Osteocyte (in vitro differentiated cells): ENCODE measurements at regions not wholly inside any gene's neighbourhood (a gene's known extent, or its start where the extent isn't known, plus 50 kb on each side); places are given as distances from the start of the nearest gene placed in this dataset.

Experiments
- DNase-seq: peaks from one replicate; pipeline ENCODE4 v3.0.0; 2021; ENCODE audit warnings: mixed read lengths; ENCODE audit not compliant: unreplicated experiment; ENCODE audit errors: extremely low spot score
- H3K27ac Mint-ChIP-seq: one replicate; pipeline ENCODE4 v1.8.0; 2021; ENCODE audit warnings: mild to moderate bottlenecking, mixed read lengths; ENCODE audit not compliant: unreplicated experiment
- H3K27me3 Mint-ChIP-seq: one replicate; pipeline ENCODE4 v1.8.0; 2021; ENCODE audit warnings: mixed read lengths; ENCODE audit not compliant: unreplicated experiment
- H3K36me3 Mint-ChIP-seq: one replicate; pipeline ENCODE4 v1.8.0; 2021; ENCODE audit warnings: mixed read lengths; ENCODE audit not compliant: unreplicated experiment
- H3K4me1 Mint-ChIP-seq: one replicate; pipeline ENCODE4 v1.8.0; 2021; ENCODE audit warnings: mixed read lengths; ENCODE audit not compliant: unreplicated experiment
- H3K4me3 Mint-ChIP-seq: one replicate; pipeline ENCODE4 v1.8.0; 2021; ENCODE audit warnings: mild to moderate bottlenecking, moderate library complexity, mixed read lengths; ENCODE audit not compliant: unreplicated experiment
- H3K9me3 Mint-ChIP-seq: one replicate; pipeline ENCODE4 v1.8.0; 2021; ENCODE audit warnings: mixed read lengths; ENCODE audit not compliant: unreplicated experiment
- CTCF ChIP-seq: fragments of 200-600 bp; sonication (generic); IDR thresholded peaks from 2 replicates; pipeline ENCODE4 v1.5.0; 2021; ENCODE audit warnings: antibody characterized with exemption, mild to moderate bottlenecking, moderate library complexity

DNA sequence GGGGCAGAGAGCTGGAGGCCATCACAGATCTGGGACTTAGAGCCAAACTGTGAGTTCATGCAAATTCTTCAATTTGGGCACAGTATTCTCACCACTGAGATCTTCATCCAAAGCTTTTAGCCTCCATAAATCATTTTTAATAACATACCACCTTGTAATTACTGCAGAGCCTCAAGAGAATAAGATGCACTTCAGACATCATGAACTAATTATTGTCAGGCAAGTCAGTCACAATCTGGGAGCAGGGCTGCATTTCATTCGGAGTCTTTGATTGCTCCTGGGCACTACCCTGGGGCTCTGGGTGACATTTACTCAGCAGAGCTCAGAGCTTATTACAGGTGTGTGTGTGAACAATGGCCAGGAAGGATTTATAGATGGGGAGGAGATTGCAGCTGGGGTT is 623.7 kb downstream of the PTPRU start:
- Mint-ChIP-seq H3K4me1 (no peaks in the 10 kb centered on the region), H3K27me3 (no peaks in the 10 kb centered on the region), H3K36me3 (no peaks in the 10 kb centered on the region), H3K9me3 (no peaks in the 10 kb centered on the region), H3K4me3 (no peak overlapping the region), H3K27ac (no peak overlapping the region)
- DNase-seq = no peak
- no peak for TF ChIP-seq CTCF

DNA sequence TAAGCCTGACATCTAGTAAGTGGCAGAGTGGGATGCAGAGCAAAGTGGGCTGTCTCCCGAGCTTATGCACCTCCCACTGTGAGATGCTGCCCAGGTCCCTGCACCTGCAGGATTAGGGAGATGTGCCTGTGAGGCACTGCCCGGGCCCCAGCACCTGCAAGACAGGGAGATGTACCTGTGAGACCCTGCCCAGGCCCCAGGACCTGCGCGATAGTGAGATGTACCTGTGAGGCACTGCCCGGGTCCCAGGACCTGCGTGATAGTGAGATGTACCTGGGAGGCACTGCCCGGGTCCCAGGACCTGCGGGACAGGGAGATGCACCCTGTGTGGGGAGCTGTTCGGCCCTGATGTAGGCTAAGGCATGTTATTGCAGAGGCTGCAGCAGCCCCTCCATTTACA is 622.8 kb downstream of the PTPRU start:
- H3K4me1 Mint-ChIP-seq = no peaks in the 10 kb centered on the region
- no peak for TF ChIP-seq CTCF
- H3K27me3 Mint-ChIP-seq = peaks cover 3% of the 10 kb centered on the region
- no peaks in the 10 kb centered on the region for H3K36me3 Mint-ChIP-seq
- H3K9me3 Mint-ChIP-seq = no peaks in the 10 kb centered on the region
- H3K4me3 Mint-ChIP-seq = no peak overlapping the region
- H3K27ac Mint-ChIP-seq = no peak overlapping the region
- DNase-seq = peak; percentile 78

GRCh38 chr1:29858646-29859045 is 622.3 kb downstream of the PTPRU start:
- TF ChIP-seq CTCF = no peak
- Mint-ChIP-seq H3K36me3 (no peaks in the 10 kb centered on the region), H3K9me3 (no peaks in the 10 kb centered on the region), H3K4me3 (no peak overlapping the region), H3K27ac (no peak overlapping the region), H3K27me3 (peaks cover 3% of the 10 kb centered on the region), H3K4me1 (no peaks in the 10 kb centered on the region)
- DNase-seq = no peak

DNA sequence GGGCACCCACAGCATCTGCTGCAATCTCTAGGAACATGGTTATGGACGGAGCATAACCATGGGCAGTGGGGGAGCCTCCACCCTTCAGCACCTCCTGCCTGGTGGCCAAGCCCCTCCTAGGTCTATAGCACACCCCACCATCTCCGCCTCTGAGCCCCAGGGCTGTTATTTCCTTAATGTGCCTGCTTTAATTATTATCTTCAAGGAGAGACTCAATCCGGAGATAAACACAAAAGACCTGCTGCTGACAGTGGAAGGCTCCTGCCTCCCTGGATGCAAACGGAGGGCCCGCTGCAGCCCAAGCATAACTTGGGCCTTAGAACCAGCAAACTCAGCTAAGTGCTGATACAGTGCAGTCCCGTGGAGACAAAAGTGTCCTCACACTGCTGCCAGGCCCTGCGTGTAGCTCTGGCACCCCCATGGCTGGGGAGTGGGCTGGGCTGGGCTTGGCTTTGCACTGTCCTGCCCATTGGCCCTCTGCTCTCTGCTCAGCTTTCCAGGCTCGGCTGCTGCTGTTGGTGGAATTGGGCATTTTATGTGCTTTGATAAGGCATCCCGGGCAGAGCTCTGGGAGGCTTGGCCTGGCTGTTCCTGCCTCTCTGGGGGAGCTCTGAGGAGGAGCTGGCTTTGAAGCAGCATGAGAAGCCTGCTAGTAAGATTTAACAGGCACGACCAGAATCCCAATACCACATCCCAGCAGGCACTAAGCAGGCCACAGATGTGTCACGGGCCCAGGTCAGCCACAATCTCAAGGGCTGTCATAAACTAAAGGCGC is 620.2 kb downstream of the PTPRU start:
- Mint-ChIP-seq H3K4me3 (no peak overlapping the region), H3K27ac (no peak overlapping the region), H3K27me3 (peaks cover 3% of the 10 kb centered on the region), H3K4me1 (no peaks in the 10 kb centered on the region), H3K9me3 (no peaks in the 10 kb centered on the region), H3K36me3 (no peaks in the 10 kb centered on the region)
- TF ChIP-seq CTCF = no peak
- peak; percentile 69 for DNase-seq

- TF ChIP-seq CTCF = no peak
- Mint-ChIP-seq H3K4me3 (no peak overlapping the region), H3K27me3 (peaks cover 3% of the 10 kb centered on the region), H3K36me3 (no peaks in the 10 kb centered on the region), H3K4me1 (no peaks in the 10 kb centered on the region), H3K27ac (no peak overlapping the region), H3K9me3 (no peaks in the 10 kb centered on the region)
- peak; percentile 40 for DNase-seq
These were observed 619.3 kb downstream of the PTPRU start for GRCh38 chr1:29855561-29856160.
